ENCODE measurements at regions not wholly inside any gene's neighbourhood (a gene's known extent, or its start where the extent isn't known, plus 50 kb on each side); places are given as distances from the start of the nearest gene placed in this dataset.
"Not testable (repeated sequence)": the region's sequence is repeated elsewhere in the genome, so short reads cannot be mapped to it uniquely, and the experiment has no call there.

DNA sequence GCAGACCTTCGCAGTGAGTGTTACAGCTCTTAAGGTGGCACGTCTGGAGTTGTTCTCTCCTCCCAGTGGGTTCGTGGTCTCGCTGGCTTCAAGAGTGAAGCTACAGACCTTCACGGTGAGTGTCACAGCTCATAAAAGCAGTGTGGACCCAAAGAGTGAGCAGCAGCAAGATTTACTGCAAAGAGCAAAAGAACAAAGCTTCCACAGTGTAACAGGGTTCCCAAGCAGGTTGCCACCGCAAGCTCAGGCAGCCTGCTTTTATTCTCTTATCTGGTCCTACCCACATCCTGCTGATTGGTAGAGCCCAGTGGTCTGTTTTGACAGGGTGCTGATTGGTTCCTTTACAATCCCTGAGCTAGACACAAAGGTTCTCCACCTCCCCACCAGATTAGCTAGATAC, 886.1 kb downstream of the KCNT2 start:
- not testable (repeated sequence) for TF ChIP-seq EZH2 (IDR thresholded peaks at IDR 0.05; ENCODE audit: borderline replicate concordance, low read length)
- TF ChIP-seq, protein P1, sequence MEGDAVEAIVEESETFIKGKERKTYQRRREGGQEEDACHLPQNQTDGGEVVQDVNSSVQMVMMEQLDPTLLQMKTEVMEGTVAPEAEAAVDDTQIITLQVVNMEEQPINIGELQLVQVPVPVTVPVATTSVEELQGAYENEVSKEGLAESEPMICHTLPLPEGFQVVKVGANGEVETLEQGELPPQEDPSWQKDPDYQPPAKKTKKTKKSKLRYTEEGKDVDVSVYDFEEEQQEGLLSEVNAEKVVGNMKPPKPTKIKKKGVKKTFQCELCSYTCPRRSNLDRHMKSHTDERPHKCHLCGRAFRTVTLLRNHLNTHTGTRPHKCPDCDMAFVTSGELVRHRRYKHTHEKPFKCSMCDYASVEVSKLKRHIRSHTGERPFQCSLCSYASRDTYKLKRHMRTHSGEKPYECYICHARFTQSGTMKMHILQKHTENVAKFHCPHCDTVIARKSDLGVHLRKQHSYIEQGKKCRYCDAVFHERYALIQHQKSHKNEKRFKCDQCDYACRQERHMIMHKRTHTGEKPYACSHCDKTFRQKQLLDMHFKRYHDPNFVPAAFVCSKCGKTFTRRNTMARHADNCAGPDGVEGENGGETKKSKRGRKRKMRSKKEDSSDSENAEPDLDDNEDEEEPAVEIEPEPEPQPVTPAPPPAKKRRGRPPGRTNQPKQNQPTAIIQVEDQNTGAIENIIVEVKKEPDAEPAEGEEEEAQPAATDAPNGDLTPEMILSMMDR (IDR thresholded peaks at IDR 0.05; ENCODE audit: low read length): not testable (repeated sequence)
